GM12878 (cell line): ENCODE measurements at regions not wholly inside any gene's neighbourhood (a gene's known extent, or its start where the extent isn't known, plus 50 kb on each side); places are given as distances from the start of the nearest gene placed in this dataset.

Experiments
- ATAC-seq: fragments of 200-7000 bp; cut with Tn5 transposase; 3 replicates; pipeline ENCODE4 v1.9.1; 2020; ENCODE audit warnings: mild to moderate bottlenecking, moderate library complexity
- BruUV-seq: library from RNA; stranded (reverse); fragments of 400-500 nt; replicated peaks from 2 replicates; lab custom pipeline; 2021; lab: Mats Ljungman, UMichigan
- CTCF ChIA-PET: fragments of 300-600 bp; sonication (Branson Sonifier 250); formaldehyde crosslinking; extraction: SDS; loops from one replicate; lab custom pipeline; 2021; ENCODE audit warnings: inconsistent platforms; lab: Yijun Ruan, JAX
- POLR2A ChIA-PET: fragments of 350-600 bp; formaldehyde crosslinking; extraction: SDS; loops from one replicate; lab custom pipeline; 2021; ENCODE audit warnings: inconsistent platforms; lab: Charles Lee
- RAD21 ChIA-PET: fragments of 300-600 bp; sonication (Branson Sonifier 250); formaldehyde crosslinking; loops from one replicate; lab custom pipeline; 2023; ENCODE audit warnings: antibody characterized with exemption; ENCODE audit not compliant: unreplicated experiment; lab: Charles Lee
- SMC1A ChIA-PET: fragments of 300-600 bp; sonication (Branson Sonifier 250); formaldehyde crosslinking; loops from one replicate; lab custom pipeline; 2023; ENCODE audit not compliant: unreplicated experiment, uncharacterized antibody; lab: Charles Lee
- DNase-seq: peaks from one replicate; pipeline ENCODE4 v3.0.0-alpha.2; 2011; ENCODE audit warnings: low read depth, low spot score
- FAIRE-seq: peaks from 3 replicates; lab custom pipeline; 2011; peaks lifted over from hg19 to GRCh38; lab: Jason Lieb, UNC
- H2AFZ ChIP-seq: 2 replicates; pipeline ENCODE4 v1.6.0; 2011; ENCODE audit warnings: low read depth, low read length, control low read depth; ENCODE audit not compliant: control insufficient read depth
- H3K27ac ChIP-seq: 2 replicates; pipeline ENCODE4 v1.5.1; 2011; ENCODE audit warnings: control low read depth; ENCODE audit not compliant: control insufficient read depth, insufficient read depth
- H3K27me3 ChIP-seq, 2 experiments: replicated peaks in 1 of 2; 2 replicates each; pipeline versions ENCODE4 v1.6.0 to v1.6.1; 2011; ENCODE audit warnings: low read length in 1 of 2; ENCODE audit not compliant: control insufficient read depth in 2 of 2, insufficient read depth in 2 of 2
- H3K36me3 ChIP-seq, 2 experiments: 2 replicates each; pipeline ENCODE4 v1.5.1; 2011; ENCODE audit warnings: low read length in 1 of 2; ENCODE audit not compliant: control insufficient read depth in 2 of 2, insufficient read depth in 2 of 2
- H3K4me1 ChIP-seq: 2 replicates; pipeline ENCODE4 v1.6.1; 2011; ENCODE audit warnings: mild to moderate bottlenecking, low read length, moderate library complexity, mixed read lengths; ENCODE audit not compliant: control insufficient read depth, insufficient read depth
- H3K4me2 ChIP-seq: 2 replicates; pipeline ENCODE4 v1.6.0; 2011; ENCODE audit warnings: control low read depth; ENCODE audit not compliant: control insufficient read depth, insufficient read depth
- H3K4me3 ChIP-seq: fragments of 200-600 bp; sonication (generic); 2 replicates; pipeline ENCODE4 v1.5.1; 2016
- H3K79me2 ChIP-seq: 2 replicates; pipeline ENCODE4 v1.6.0; 2011; ENCODE audit warnings: low read length; ENCODE audit not compliant: control insufficient read depth, insufficient read depth
- H3K9ac ChIP-seq: 2 replicates; pipeline ENCODE4 v1.8.0; 2011; ENCODE audit warnings: low read length, control low read depth, mixed read lengths; ENCODE audit not compliant: control insufficient read depth, insufficient read depth
- H3K9me3 ChIP-seq: replicated peaks from 3 replicates; pipeline ENCODE4 v1.5.1; 2011; ENCODE audit warnings: mild to moderate bottlenecking, low read length; ENCODE audit not compliant: control insufficient read depth, insufficient read depth
- H4K20me1 ChIP-seq: 2 replicates; pipeline ENCODE4 v1.6.0; 2011; ENCODE audit not compliant: control insufficient read depth, insufficient read depth
- BCLAF1 ChIP-seq: fragments of 450-650 bp; IDR thresholded peaks from 2 replicates; pipeline ENCODE4 v1.6.1; 2017; ENCODE audit warnings: antibody characterized with exemption, mild to moderate bottlenecking, moderate library complexity
- CEBPZ ChIP-seq: fragments of 150-350 bp; IDR thresholded peaks from 2 replicates; pipeline ENCODE4 v1.6.1; 2016; ENCODE audit warnings: low read depth, low read length
- WGBS: methylation state at CpG from one replicate; pipeline ENCODE4 v1.1.6; 2016; ENCODE audit warnings: low lambda C conversion rate; ENCODE audit not compliant: insufficient replicate concordance, insufficient coverage; ENCODE audit errors: missing lambda C conversion rate; 5-methylcytosine and 5-hydroxymethylcytosine counted together
- in situ Hi-C: fragments of 300-500 bp; cut with MboI; formaldehyde crosslinking; loops from 9 replicates; pipeline ENCODE4 v1.14.3; 2018; ENCODE audit warnings: mixed read lengths
- intact Hi-C: fragments of 100-400 bp; cut with micrococcal nuclease; formaldehyde crosslinking; loops from one replicate; pipeline ENCODE4 v1.14.2; 2022; ENCODE audit not compliant: unreplicated experiment

- BruUV-seq: no TSS peak
- Histone ChIP-seq H3K36me3 (no peaks in the 10 kb centered on the region), H3K9me3 (no peaks in the 10 kb centered on the region), H4K20me1 (no peaks in the 10 kb centered on the region), H2AFZ (no peak overlapping the region), H3K79me2 (no peaks in the 10 kb centered on the region), H3K4me1 (no peaks in the 10 kb centered on the region), H3K9ac (no peak overlapping the region), H3K4me2 (no peak overlapping the region), H3K4me3 (no peak overlapping the region)
- ChIA-PET SMC1A (no interaction called here), CTCF (no interaction called here)
- DNase-seq (no peak), ATAC-seq (no peak)
- in situ Hi-C loops: no loop called here
- WGBS: 50% methylated on average over 8 of the region's 8 CpGs
- intact Hi-C loops: no loop called here
- TF ChIP-seq CEBPZ (no peak), BCLAF1 (no peak)
- TF ChIP-seq, all 136 proteins: peak for 0
- H3K27ac ChIP-seq: no peak overlapping the region
- no peaks in the 10 kb centered on the region; a peak in 1 of 4 replicates for H3K27me3 ChIP-seq
- POLR2A ChIA-PET: no interaction called here
- no peak for FAIRE-seq
- RAD21 ChIA-PET: no interaction called here
Measured at GRCh38 chr2:226045080-226045479, 645.6 kb downstream of the NYAP2 start.
